Eye (tissue), 1 donor: ENCODE measurements at regions not wholly inside any gene's neighbourhood (a gene's known extent, or its start where the extent isn't known, plus 50 kb on each side); places are given as distances from the start of the nearest gene placed in this dataset.
"Not testable (repeated sequence)": the region's sequence is repeated elsewhere in the genome, so short reads cannot be mapped to it uniquely, and the experiment has no call there.

ENCODE experiments used
- DNase-seq: peaks from one replicate; pipeline ENCODE4 v3.0.0-alpha.2; 2015

GRCh38 chr5:84961193-84961592, 576.5 kb upstream of the EDIL3 start:
- no peak for DNase-seq

GRCh38 chr5:84961903-84962302, 577.2 kb upstream of the EDIL3 start:
- DNase-seq = no peak

- DNase-seq = no peak
Measured at GRCh38 chr5:84983093-84983492, 598.4 kb upstream of the EDIL3 start.

DNA sequence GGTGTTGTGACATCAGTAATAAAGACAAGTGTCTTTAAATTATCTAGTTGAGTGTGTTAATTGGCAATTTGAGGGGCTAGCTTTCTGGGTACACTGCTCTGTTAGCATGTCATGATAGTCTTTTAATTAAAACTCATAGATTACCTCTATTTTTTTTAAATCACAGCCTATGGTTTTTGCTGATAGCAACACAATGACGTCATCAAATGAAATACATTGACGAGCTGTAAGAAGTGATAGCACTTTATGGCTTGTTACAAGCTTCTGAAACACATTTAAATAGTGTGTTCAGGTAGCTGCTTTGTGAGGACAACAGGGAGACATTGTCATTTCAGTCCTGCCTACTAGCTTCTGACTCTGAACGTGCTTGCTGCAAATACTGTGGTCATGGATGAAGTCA, 600.5 kb upstream of the EDIL3 start:
- no peak for DNase-seq

GRCh38 chr5:84986688-84987087, 602.0 kb upstream of the EDIL3 start:
- no peak for DNase-seq

- DNase-seq = no peak
Measured at GRCh38 chr5:85000671-85001070, 616.0 kb upstream of the EDIL3 start.

DNA sequence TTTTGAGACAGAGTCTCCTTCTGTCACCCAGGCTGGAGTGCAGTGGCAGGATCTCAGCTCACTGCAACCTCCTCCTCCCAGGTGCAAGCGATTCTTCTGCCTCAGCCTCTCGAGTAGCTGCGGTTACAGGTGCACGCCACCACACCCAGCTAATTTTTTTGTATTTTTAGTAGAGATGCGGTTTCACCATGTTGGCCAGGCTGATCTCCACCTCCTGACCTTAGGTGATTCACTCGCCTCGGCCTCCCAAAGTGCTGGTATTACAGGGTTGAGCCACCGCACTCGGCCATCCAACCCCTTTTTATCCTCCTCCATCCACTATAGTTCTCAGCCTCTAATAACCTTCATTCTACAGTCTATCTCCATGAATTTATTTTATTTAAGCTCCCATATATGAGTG, 617.3 kb upstream of the EDIL3 start:
- DNase-seq = not testable (repeated sequence)

DNA sequence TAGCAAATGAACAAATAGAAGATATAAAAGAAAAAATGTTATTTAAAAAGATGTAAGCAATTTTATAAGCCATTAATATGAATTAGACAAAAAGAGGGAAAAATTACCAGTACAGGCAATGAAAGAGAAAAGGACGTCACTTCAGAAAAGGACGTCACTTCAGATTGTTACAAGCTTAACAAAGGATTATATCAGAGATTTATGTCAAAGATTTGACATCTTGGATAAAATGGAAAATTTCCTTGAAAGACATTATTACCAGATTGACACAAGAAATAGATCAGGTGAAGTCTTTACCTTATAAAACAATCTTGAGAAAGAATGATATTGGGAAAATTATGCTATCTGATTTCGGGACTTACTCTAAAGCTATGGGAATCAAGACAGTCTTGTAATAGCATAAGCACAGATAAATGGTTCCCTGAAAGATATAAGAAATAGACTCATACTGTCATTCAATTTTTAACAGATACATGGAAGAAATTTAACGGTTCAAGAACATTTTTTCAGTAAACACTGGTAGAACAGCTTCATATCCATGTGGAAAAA, 625.4 kb upstream of the EDIL3 start:
- no peak for DNase-seq

GRCh38 chr5:85017261-85017660, 632.6 kb upstream of the EDIL3 start:
- no peak for DNase-seq

DNA sequence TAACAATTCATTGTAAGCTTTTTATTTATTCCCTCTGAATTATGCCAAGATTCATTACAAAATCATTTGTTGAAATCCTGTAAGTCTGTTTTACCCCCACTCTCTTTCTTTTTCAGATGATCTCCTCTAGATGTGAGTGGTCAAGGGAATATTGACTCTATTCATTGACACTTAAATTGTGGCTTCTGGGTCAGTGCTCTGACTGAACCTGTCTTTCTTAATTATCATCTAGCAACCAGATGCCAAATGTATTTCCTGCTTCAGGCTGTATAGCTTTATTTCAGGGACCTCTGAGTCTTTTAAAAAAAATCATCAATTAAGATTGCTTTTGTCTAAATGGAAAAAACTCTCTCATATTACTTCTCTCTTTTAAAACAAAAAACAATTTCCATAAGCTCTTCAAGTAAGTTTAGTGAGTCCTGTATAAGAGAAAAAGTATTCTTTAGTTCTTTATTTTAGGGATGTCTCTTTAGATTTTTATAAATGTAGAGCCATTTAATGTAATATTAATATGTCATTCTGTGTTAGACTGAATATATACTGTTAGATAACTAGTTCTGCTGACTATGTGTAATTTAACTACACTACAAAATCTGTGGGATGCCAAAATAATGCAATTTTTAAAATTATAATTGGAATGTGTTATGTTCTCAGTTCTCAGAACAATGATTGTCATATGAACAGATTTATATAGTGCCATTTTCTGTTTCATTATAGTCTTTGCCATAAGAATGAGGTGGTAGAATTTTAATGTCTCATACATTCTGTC, 645.8 kb upstream of the EDIL3 start:
- peak; percentile 96 for DNase-seq

DNA sequence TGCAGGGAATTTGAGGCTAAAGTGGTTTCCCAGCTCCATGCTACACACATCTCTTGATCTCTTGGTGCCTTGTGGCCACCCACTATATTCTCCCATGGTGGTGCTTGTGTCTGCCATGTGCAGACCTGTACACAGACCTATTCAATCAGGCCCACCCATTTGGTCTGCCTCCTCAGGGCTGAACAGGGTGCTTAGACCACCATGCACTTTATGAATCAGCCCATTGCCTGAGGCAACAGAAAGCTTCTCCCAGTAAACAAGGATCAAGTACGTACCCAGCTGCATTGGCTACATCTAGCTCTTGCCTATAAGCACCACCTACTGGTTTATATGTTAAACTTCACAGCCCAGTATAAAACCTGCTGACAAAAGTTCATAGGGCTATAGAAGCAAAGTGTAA, 664.3 kb upstream of the EDIL3 start:
- peak; percentile 24 for DNase-seq

GRCh38 chr5:85052826-85053225, 668.1 kb upstream of the EDIL3 start:
- DNase-seq = no peak

DNA sequence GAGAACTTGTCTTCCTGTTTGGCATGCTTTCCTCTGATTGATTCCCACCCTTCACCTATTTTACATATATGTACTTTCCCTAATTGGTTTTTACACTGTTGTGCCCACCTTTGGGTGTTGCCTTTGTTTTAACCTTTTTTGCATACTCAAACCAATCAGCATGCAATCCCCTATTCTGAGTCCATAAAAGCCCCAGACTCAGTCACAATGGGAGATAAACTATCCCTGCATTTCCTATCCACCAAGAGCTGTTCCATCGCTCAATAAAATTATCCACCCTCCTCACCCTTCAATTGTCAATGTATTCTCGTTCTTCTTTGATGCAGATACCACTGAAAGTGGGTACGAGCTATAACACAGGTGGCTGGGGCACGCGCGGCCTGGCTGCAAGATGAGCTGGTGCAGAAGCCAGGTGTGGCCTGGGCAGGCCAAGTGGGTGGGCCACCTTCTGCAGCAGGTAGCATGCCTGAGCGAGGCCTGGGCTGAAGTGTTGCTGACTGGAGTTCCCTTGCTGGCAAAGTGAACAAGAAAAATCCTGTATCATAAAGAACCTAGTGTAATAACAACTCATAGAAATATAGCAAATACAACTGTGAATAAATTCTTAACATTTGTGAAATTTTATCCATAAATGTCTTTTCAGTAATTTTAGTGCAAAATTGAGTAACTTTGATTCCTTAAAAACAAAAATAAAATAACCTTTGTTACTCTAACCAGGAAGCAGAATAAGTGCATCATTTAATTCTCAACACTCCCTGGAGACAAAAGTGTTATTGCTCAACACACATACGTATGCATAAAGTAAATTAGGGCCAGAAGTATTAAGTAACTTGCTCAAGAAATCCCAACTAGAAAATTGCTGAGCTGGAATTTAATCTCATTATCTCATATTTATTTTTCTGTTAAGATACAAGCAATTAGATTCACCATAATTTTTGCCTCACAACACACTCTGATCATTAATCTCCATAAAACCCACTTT, 685.3 kb upstream of the EDIL3 start:
- no peak for DNase-seq

GRCh38 chr5:85077581-85077980, 692.9 kb upstream of the EDIL3 start:
- DNase-seq = no peak

GRCh38 chr5:85096421-85096820, 711.7 kb upstream of the EDIL3 start:
- no peak for DNase-seq

GRCh38 chr5:85108471-85108870, 723.8 kb upstream of the EDIL3 start:
- no peak for DNase-seq

DNA sequence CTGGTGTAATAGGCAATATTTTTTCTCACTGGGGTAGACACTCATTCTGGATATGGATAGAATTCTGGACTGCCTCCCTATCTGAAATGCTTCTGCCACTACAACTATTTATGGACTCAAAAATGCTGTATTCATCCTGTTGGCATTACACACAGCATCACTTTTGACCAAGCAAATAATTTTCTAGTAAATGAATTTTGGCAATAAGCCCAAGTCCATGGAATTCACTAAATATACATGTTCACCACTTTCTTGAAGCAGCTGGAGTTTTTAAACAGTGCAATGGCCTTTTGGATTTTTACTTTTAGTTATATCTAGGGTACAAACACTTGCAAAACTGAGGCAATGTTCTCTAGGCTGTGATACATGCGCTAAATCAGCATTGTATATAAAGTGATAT, 724.9 kb upstream of the EDIL3 start:
- DNase-seq = no peak

- no peak for DNase-seq
Measured at GRCh38 chr5:85132269-85132668, 747.6 kb upstream of the EDIL3 start.

DNA sequence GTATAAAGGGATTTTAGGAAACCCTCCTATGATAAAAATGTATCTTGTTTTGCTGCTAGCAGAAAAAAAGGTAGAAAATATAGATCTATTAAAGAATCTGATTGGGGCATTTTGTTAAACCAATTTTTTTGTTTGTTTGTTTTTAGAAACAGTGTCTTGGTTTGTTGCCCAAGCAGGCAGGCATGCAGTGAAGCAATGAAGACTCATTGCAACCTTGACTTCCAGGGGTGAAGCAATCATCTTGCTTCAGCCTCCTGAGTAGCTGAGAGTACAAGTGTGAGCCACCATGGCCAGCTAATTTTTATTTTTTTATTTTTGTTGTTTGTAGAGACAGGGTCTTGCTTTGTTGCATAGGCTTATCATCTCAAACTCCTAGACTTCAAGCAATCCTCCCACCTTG, 755.8 kb upstream of the EDIL3 start:
- no peak for DNase-seq

- DNase-seq = no peak
Measured at GRCh38 chr5:85143138-85143537, 758.5 kb upstream of the EDIL3 start.

DNA sequence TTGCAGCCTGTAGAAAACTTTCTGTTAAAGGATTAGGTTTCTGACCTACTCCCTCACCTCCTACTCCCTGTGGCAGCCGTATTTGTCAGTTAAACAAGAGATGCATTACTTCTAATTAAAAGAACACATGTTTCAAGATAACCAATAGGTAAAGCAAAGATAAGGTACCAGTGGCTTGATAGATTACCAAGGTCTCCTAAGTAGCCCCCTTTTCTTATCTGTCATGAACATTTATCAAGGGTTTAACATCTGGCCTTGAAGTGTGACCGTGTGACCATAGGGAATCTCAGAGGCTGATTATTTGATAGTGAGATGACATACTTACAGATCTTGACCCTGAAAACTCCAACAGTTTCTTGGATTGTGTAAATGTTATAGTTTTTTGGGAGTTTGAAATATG, 764.0 kb upstream of the EDIL3 start:
- DNase-seq = no peak

DNA sequence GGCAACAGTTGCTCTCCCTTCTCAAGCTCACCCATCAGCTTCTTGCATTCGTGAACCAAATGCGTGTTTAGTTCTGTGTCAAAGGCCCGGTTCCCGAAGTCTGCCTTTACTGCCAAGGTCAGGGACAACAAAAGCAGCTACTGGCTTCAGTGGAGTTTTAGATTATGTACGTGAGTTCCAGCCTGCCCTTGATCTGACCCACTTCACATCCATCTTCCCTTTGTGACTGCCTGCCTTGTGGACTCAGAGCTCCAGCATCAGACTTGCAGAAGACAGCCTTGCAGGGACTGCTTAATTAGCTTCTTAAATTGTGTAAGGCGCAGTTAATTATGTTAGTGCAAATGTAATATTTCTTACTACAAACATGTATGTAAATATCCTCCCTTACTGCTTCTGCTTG, 774.7 kb upstream of the EDIL3 start:
- DNase-seq = no peak

- no peak for DNase-seq
Measured at GRCh38 chr5:85168474-85168873, 783.8 kb upstream of the EDIL3 start.

DNA sequence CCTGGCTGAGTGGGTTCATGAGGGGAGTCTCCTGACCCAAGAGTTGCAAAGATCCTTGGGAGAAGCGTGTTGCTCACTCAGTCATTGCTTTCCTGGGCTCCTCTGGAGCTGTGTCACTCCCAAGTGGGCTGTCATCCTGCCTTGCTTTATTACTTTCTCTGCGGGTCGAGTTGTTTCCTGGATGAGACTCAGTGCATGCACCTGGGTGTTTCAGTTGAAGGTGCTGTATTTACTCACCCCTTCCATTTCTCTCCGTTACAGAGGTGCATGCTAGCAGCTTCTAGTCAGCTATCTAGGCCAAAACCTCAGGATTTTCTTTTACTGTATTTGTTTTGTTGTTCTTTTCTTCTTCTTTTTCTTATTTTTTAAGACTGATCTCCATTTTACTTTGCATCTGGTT, 785.5 kb upstream of the EDIL3 start:
- no peak for DNase-seq
